GM18511 (cell line): ENCODE measurements at regions not wholly inside any gene's neighbourhood (a gene's known extent, or its start where the extent isn't known, plus 50 kb on each side); places are given as distances from the start of the nearest gene placed in this dataset.
A peak's percentile ranks its signal among the peaks of the same experiment; 100 is the strongest.

Experiments used
- ATAC-seq: cut with Tn5 transposase; IDR thresholded peaks from one replicate; pipeline ENCODE4 v1.9.1; 2021; ENCODE audit warnings: mild to moderate bottlenecking, moderate library complexity; ENCODE audit not compliant: unreplicated experiment

DNA sequence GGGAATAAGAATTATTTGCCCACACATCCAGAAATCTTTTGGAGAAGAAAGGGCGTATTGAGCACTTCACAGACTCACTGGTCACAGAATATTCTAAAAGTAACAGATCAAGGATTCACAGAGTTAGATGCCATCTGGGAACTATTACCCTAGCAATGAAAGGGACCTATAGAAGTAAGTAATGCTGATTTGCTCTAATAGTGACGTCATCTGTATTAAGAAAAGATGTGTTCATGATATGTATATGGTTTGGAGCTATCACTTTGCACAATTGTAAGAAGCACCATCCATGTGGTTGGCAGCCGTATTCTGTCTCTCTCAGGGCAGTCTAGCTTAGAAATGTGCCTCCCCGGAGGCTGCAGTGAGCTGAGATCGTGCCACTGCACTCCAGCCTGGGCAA lies 52.8 kb upstream of the SV2C start:
- no peak for ATAC-seq

GRCh38 chr5:76029739-76030138 lies 53.4 kb upstream of the SV2C start:
- no peak for ATAC-seq

GRCh38 chr5:76025790-76026189 lies 57.4 kb upstream of the SV2C start:
- ATAC-seq, result no peak

- no peak for ATAC-seq
Observed at GRCh38 chr5:76025069-76025468, 58.1 kb upstream of the SV2C start.

DNA sequence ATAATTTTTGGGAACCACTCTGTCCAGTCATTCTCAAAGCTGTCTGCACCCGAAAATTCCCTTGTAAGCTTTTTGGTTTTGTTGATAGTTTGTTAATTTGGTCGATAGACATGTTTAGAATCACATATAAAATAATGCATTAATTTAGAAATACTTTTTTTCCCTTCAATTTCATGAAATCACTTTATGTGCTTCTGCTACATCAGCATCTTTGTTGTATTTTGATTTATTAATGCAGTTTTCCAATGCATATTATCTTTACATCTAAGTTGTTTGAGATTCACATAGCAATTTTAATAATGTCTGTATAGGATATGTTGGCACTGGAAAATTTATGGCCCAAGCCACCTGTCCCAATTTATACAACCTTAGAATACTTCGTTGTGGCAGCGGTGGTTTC lies 60.6 kb upstream of the SV2C start:
- ATAC-seq, result no peak

DNA sequence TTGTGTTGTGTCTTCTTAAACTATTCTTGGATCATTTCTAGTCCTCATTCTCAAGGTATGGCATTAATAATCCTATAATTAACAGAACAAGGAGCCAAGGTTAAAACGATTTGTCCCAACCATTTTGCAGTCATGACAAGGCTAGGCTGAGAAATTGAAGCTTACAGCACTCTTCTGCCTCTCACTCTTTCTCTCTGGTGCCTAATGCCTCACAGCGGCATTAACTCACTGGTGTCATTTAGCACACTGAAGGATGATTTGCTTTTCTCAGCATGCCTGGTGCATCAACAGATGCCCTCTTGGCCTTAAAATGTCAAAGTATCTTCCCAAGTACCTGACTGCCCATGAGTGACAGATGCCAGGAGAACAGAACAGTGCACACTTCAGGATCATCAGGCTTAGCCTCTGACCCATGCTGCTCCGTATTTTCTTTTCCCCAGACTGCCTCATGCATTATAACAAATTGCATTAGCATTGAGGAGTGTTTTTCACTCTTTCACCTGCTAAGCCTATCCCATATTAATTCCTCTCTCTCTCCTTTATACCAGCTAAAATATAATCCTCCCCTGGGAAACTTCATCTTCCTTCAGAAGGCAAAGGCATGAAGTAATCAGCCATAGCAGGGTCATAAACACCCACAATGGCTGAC lies 61.1 kb upstream of the SV2C start:
- no peak for ATAC-seq

- no peak for ATAC-seq
Observed at GRCh38 chr5:76016258-76016657, 66.9 kb upstream of the SV2C start.

DNA sequence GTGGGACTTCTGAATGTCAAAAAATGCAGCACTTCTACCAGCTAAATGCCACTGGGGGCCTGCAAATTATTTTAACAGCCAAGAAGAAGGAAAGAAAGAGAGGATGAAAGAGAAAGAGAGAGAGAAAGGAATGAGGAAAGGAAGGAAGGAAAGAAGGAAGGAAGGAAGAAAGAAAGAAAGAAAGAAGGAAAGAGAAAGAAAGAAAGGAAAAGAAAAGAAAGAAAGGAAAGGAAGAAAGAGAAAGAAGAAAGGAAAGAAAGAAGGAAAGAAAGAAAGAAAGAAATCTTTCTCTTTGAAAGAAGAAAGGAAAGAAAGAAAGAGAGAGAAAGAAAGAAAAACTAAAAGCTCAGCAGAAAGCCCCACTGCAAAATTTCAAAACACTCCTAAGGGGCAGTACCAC lies 69.2 kb upstream of the SV2C start:
- ATAC-seq, result no peak

GRCh38 chr5:76007904-76008303 lies 75.3 kb upstream of the SV2C start:
- no peak for ATAC-seq

- no peak for ATAC-seq
Observed at GRCh38 chr5:76000582-76000981, 82.6 kb upstream of the SV2C start.

GRCh38 chr5:75993643-75994520 lies 89.3 kb upstream of the SV2C start:
- ATAC-seq, result no peak

DNA sequence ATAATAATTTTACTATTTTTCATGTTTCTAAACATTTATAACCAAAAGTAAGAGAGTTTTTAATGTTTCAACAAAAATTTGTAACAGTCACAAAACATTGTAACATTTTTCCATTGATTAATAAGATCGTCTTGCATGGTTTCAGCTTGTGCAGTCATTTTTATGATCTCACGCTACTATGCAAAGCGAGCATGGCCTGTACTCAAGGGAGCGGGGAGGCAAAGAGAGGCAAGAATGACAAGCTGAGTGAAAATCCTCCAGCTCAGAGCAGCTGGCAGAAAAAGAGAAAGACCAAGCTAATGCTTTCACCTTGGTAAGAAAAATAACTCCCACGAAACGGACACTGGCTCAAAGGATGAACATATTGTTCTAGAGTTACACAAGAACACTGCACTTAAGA lies 90.0 kb upstream of the SV2C start:
- ATAC-seq, result peak; percentile 63

DNA sequence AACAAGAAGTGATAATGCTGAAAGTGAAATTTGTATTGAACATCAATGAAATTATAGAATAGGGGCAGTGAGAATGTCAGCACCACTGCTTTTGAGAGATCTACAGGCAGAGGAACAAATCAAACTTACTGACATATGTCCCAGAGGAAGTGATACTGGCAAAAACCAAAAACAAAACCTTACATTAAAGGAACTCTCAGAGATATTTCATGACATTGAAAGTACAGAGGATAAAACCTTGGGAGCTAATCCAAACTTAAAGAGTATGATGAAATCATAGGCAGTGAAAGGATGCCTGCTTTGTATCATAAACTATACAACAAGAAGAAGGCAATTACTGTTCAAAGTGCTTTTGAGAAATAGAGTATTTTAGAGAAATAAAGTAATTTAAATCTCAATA lies 90.4 kb upstream of the SV2C start:
- peak; percentile 49 for ATAC-seq

- ATAC-seq, result no peak
Observed at GRCh38 chr5:75985077-75985476, 98.1 kb upstream of the SV2C start.

DNA sequence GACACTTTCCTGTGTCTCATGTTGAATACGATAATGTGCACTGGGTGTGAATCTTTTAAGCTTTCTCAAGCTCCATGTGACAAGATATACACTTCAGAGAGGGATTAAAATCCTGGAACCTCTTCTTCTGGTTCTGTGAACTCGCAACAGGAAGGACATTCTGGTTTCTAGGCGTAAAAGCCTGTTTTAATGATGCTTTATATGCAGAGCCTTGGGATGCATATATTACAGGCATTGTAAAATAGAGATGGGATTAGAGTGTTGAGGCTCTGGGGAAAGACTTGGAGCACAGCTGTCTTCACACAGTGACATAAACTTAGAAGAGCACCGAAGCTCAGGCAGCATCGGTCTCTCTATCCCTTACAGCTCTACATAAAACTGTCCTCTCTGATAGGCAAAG lies 107.7 kb upstream of the SV2C start:
- ATAC-seq, result no peak

- no peak for ATAC-seq
Observed at GRCh38 chr5:75965292-75965691, 117.9 kb upstream of the SV2C start.

GRCh38 chr5:75964008-75964407 lies 119.2 kb upstream of the SV2C start:
- ATAC-seq, result peak; percentile 88

- no peak for ATAC-seq
Observed at GRCh38 chr5:75963554-75963953, 119.6 kb upstream of the SV2C start.

GRCh38 chr5:75961818-75962217 lies 121.4 kb upstream of the SV2C start:
- no peak for ATAC-seq

DNA sequence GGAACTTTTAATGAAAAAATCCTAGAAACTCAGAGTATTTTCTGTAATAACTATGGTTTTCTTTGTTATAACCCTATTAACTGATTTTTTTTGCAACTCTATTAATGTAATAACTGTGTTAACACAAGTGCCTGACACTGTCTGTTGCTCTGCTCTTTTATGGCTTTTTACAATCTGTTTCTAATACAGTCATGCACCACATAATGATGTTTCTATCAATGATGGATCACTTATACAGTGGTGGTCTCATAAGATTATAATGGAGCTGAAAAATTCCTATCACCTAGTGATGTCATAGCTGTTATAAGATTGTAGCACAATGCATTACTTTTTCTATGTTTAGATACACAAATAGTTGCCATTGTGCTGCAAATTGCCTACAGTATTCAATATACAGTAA lies 123.1 kb upstream of the SV2C start:
- no peak for ATAC-seq

DNA sequence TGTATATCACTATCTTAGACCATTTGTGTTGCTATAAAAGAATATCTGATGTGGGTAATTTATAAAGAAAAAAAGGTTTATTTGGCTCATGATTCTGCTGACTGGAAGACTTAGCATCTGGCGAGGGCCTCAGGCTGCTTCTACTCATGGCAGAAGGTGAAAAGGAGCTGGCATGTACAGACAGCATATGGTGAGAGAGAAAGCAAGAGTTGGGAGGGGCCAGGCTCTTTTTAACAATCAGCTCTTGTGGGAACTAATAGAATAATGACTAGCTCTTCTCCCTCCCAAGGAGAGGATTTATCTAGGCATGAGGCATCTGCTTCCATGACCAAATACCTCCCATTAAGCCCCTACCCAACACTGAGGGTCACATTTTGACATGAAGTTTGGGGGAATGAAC lies 130.2 kb upstream of the SV2C start:
- ATAC-seq, result no peak

GRCh38 chr5:75952291-75952690 lies 130.9 kb upstream of the SV2C start:
- ATAC-seq, result no peak

- ATAC-seq, result no peak
Observed at GRCh38 chr5:75951716-75952115, 131.5 kb upstream of the SV2C start.
